Erythroblast (primary cell): ENCODE measurements at regions not wholly inside any gene's neighbourhood (a gene's known extent, or its start where the extent isn't known, plus 50 kb on each side); places are given as distances from the start of the nearest gene placed in this dataset.
"Not testable (repeated sequence)": the region's sequence is repeated elsewhere in the genome, so short reads cannot be mapped to it uniquely, and the experiment has no call there.

Source experiments
- DNase-seq, 2 experiments: peaks; one replicate each; lab custom pipeline; 2025; lab: John Stamatoyannopoulos, UW
- GATA1 ChIP-seq: IDR thresholded peaks from 2 replicates; pipeline ENCODE4 v1.6.1; 2011; ENCODE audit warnings: low read depth, mild to moderate bottlenecking, control low read depth, low read length, moderate library complexity
- POLR2A ChIP-seq: IDR thresholded peaks from 2 replicates; pipeline ENCODE4 v1.6.1; 2011; ENCODE audit warnings: mild to moderate bottlenecking, low read length

GRCh38 chr5:14040542-14040941 is 96.1 kb upstream of the DNAH5 start:
- DNase-seq, result no peak
- no peak for TF ChIP-seq POLR2A

- TF ChIP-seq GATA1 (no peak), POLR2A (no peak)
- DNase-seq, result no peak
Observed at GRCh38 chr5:14039576-14039975, 95.1 kb upstream of the DNAH5 start.

GRCh38 chr5:14039063-14039462 is 94.6 kb upstream of the DNAH5 start:
- no peak for DNase-seq
- TF ChIP-seq GATA1 (no peak), POLR2A (no peak)

GRCh38 chr5:14038341-14038959 is 94.0 kb upstream of the DNAH5 start:
- no peak for DNase-seq
- TF ChIP-seq GATA1 (no peak), POLR2A (no peak)

- TF ChIP-seq POLR2A, result no peak
- TF ChIP-seq GATA1, result no peak
- DNase-seq, result no peak
Observed at GRCh38 chr5:14036947-14037346, 92.5 kb upstream of the DNAH5 start.

- TF ChIP-seq GATA1 (no peak), POLR2A (no peak)
- no peak for DNase-seq
Observed at GRCh38 chr5:14036514-14036913, 92.0 kb upstream of the DNAH5 start.

- peak in 1 of 2 experiments; percentile 8 for DNase-seq
- no peak for TF ChIP-seq GATA1
- TF ChIP-seq POLR2A, result no peak
Observed at GRCh38 chr5:14035859-14036503, 91.5 kb upstream of the DNAH5 start.

GRCh38 chr5:14034963-14035362 is 90.5 kb upstream of the DNAH5 start:
- no peak for TF ChIP-seq GATA1
- no peak for DNase-seq

- no peak for DNase-seq
- TF ChIP-seq POLR2A (no peak), GATA1 (no peak)
Observed at GRCh38 chr5:14032918-14033317, 88.4 kb upstream of the DNAH5 start.

- TF ChIP-seq GATA1, result no peak
- TF ChIP-seq POLR2A, result no peak
- no peak for DNase-seq
Observed at GRCh38 chr5:14028938-14029584, 84.6 kb upstream of the DNAH5 start.

GRCh38 chr5:14028188-14028587 is 83.7 kb upstream of the DNAH5 start:
- DNase-seq, result no peak
- no peak for TF ChIP-seq POLR2A
- TF ChIP-seq GATA1, result no peak

GRCh38 chr5:14025569-14026286 is 81.2 kb upstream of the DNAH5 start:
- TF ChIP-seq GATA1, result no peak
- no peak for TF ChIP-seq POLR2A
- no peak for DNase-seq

- no peak for DNase-seq
- TF ChIP-seq GATA1, result no peak
- no peak for TF ChIP-seq POLR2A
Observed at GRCh38 chr5:14022971-14023370, 78.5 kb upstream of the DNAH5 start.

GRCh38 chr5:14020944-14021343 is 76.5 kb upstream of the DNAH5 start:
- not testable (repeated sequence) for DNase-seq
